ENCODE measurements at regions not wholly inside any gene's neighbourhood (a gene's known extent, or its start where the extent isn't known, plus 50 kb on each side); places are given as distances from the start of the nearest gene placed in this dataset.

- Mint-ChIP-seq H3K4me1 (no peaks in the 10 kb centered on the region), H3K9me3 (peaks cover 0 to 7% (median 4%) of the 10 kb centered on the region in 7 donors), H3K4me3 (no peak overlapping the region), H3K36me3 (no peaks in the 10 kb centered on the region), H3K27me3 (ENCODE audit: low read depth in 3 of 3) (peaks cover 1 to 7% (median 6%) of the 10 kb centered on the region in 3 donors), H3K27ac (no peak overlapping the region)
- Histone ChIP-seq H4K20me1 (ENCODE audit: insufficient read depth, low read length) (no peaks in the 10 kb centered on the region), H3K27me3 (ENCODE audit: control insufficient read depth in 2 of 2, insufficient read depth in 2 of 2, low read length in 2 of 2) (peaks cover 0 to 2% of the 10 kb centered on the region in 2 donors), H3K79me2 (ENCODE audit: insufficient read depth, low read length) (no peaks in the 10 kb centered on the region), H3K36me3 (replicated peaks in 1 of 2; ENCODE audit: control insufficient read depth in 1 of 2, insufficient read depth in 2 of 2, low read length in 2 of 2) (no peaks in the 10 kb centered on the region), H3K4me3 (replicated peaks in 1 of 3; ENCODE audit: low read depth in 2 of 3, low read length in 3 of 3) (no peak overlapping the region), H3K27ac (ENCODE audit: low read depth in 1 of 2, low read length in 2 of 2) (no peak overlapping the region), H3K9me3 (replicated peaks in 1 of 2; ENCODE audit: control insufficient read depth in 1 of 2, insufficient read depth in 1 of 2, low read length in 2 of 2) (no peaks in the 10 kb centered on the region), H3K4me1 (ENCODE audit: control insufficient read depth in 1 of 2, insufficient read depth in 2 of 2, low read length in 2 of 2) (no peaks in the 10 kb centered on the region), H2AFZ (ENCODE audit: insufficient read depth, low read depth, low read length, poor library complexity, severe bottlenecking) (no peak overlapping the region), H3K4me2 (replicated peaks; ENCODE audit: extremely low read depth, low read length, poor library complexity, severe bottlenecking) (no peak overlapping the region), H3K9ac (ENCODE audit: insufficient read depth, low read length, poor library complexity, severe bottlenecking) (no peak overlapping the region)
- TF ChIP-seq CTCF (IDR thresholded peaks at IDR 0.05) = no peak
- 57% methylated on average over 1 of the region's 1 CpG for WGBS (ENCODE audit: insufficient coverage)
- no peak for DNase-seq
- intact Hi-C loops (cut with micrococcal nuclease) = no loop called here
Measured at GRCh38 chr5:37918424-37918823, 78.6 kb upstream of the GDNF start.

GRCh38 chr5:37916525-37916924 is 76.7 kb upstream of the GDNF start:
- Mint-ChIP-seq H3K4me3 (no peak overlapping the region), H3K27me3 (ENCODE audit: low read depth in 3 of 3) (peaks cover 1 to 15% (median 6%) of the 10 kb centered on the region in 3 donors), H3K27ac (no peak overlapping the region), H3K4me1 (no peaks in the 10 kb centered on the region), H3K36me3 (no peaks in the 10 kb centered on the region), H3K9me3 (peaks cover 0 to 4% (median 0%) of the 10 kb centered on the region in 7 donors)
- Histone ChIP-seq H3K36me3 (replicated peaks in 1 of 2; ENCODE audit: control insufficient read depth in 1 of 2, insufficient read depth in 2 of 2, low read length in 2 of 2) (no peaks in the 10 kb centered on the region), H2AFZ (ENCODE audit: insufficient read depth, low read depth, low read length, poor library complexity, severe bottlenecking) (no peak overlapping the region), H3K27ac (ENCODE audit: low read depth in 1 of 2, low read length in 2 of 2) (no peak overlapping the region), H4K20me1 (ENCODE audit: insufficient read depth, low read length) (no peaks in the 10 kb centered on the region), H3K27me3 (ENCODE audit: control insufficient read depth in 2 of 2, insufficient read depth in 2 of 2, low read length in 2 of 2) (peaks cover 0 to 7% of the 10 kb centered on the region in 2 donors), H3K4me3 (replicated peaks in 1 of 3; ENCODE audit: low read depth in 2 of 3, low read length in 3 of 3) (no peak overlapping the region), H3K79me2 (ENCODE audit: insufficient read depth, low read length) (no peaks in the 10 kb centered on the region), H3K9me3 (replicated peaks in 1 of 2; ENCODE audit: control insufficient read depth in 1 of 2, insufficient read depth in 1 of 2, low read length in 2 of 2) (no peaks in the 10 kb centered on the region), H3K4me1 (ENCODE audit: control insufficient read depth in 1 of 2, insufficient read depth in 2 of 2, low read length in 2 of 2) (no peaks in the 10 kb centered on the region), H3K4me2 (replicated peaks; ENCODE audit: extremely low read depth, low read length, poor library complexity, severe bottlenecking) (no peak overlapping the region), H3K9ac (ENCODE audit: insufficient read depth, low read length, poor library complexity, severe bottlenecking) (no peak overlapping the region)
- intact Hi-C loops (cut with micrococcal nuclease) = no loop called here
- no peak for DNase-seq
- no peak for TF ChIP-seq CTCF (IDR thresholded peaks at IDR 0.05)
- 94% methylated on average over 4 of the region's 5 CpGs for WGBS (ENCODE audit: insufficient coverage)

Measured in CD14-positive monocyte (primary cell).